AG10803 (cell line): ENCODE measurements at regions not wholly inside any gene's neighbourhood (a gene's known extent, or its start where the extent isn't known, plus 50 kb on each side); places are given as distances from the start of the nearest gene placed in this dataset.

ENCODE experiments used
- DNase-seq: peaks from one replicate; pipeline ENCODE4 v3.0.0; 2010; ENCODE audit warnings: low read depth
- H3K4me3 ChIP-seq: 2 replicates; pipeline ENCODE4 v1.5.1; 2011; ENCODE audit warnings: mild to moderate bottlenecking, low read length, control low read depth
- CTCF ChIP-seq: conservative IDR thresholded peaks from 2 replicates; pipeline ENCODE4 v1.5.1; 2011; ENCODE audit warnings: mild to moderate bottlenecking, low read length, control low read depth, inconsistent platforms

GRCh38 chr5:123245689-123246088, 156.6 kb downstream of the PRDM6 start:
- no peak for TF ChIP-seq CTCF

GRCh38 chr5:123244458-123244857, 155.4 kb downstream of the PRDM6 start:
- DNase-seq, result no peak
- no peak for TF ChIP-seq CTCF
- H3K4me3 ChIP-seq, result no peak overlapping the region

More at GRCh38 chr5:123245689-123246088, 156.6 kb downstream of the PRDM6 start:
- DNase-seq, result no peak
- no peak overlapping the region for H3K4me3 ChIP-seq
